ENCODE measurements at regions not wholly inside any gene's neighbourhood (a gene's known extent, or its start where the extent isn't known, plus 50 kb on each side); places are given as distances from the start of the nearest gene placed in this dataset.

- TF ChIP-seq CTCF (IDR thresholded peaks at IDR 0.05), result no peak
- TF ChIP-seq POLR2A (IDR thresholded peaks at IDR 0.05), result no peak
Observed at GRCh38 chr2:159850789-159851188, 52.8 kb upstream of the CD302 start.
